ENCODE measurements at regions not wholly inside any gene's neighbourhood (a gene's known extent, or its start where the extent isn't known, plus 50 kb on each side); places are given as distances from the start of the nearest gene placed in this dataset.
"Not testable (repeated sequence)": the region's sequence is repeated elsewhere in the genome, so short reads cannot be mapped to it uniquely, and the experiment has no call there.

DNA sequence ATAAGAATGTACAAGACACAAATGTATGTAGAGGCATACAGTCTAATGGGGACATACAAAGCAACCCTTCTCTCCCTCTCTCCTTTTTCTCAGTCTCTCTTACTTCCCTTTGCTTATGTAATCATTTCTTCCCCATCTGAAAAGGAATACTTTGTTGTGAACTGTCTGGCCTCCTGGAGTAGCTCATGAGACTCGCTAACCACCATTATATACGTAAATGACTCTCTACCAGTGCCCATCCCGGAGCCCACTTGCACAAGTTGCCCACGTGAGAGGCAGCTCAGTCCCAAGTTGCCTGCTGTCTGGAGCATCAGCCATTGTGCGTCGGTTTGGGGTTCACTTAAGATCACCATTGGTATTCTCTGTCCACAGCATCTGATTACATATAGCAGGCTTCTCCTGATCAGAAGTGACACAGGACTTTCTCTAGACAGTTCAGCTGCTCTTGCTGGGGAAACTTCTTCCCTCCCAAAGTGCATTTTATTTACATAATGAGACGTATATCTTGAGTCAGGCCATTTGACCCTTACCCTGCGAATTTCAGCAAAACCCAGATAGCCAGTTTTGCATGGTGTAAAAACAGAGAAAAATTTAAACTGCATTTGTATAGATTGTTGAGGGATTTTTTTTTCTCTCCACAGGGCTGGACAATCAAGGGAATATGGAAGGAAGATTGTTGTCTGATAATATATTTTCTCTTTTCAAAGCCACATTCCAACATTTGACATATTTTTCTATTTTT lies 220.7 kb upstream of the EGLN3 start:
- no peak for DNase-seq

DNA sequence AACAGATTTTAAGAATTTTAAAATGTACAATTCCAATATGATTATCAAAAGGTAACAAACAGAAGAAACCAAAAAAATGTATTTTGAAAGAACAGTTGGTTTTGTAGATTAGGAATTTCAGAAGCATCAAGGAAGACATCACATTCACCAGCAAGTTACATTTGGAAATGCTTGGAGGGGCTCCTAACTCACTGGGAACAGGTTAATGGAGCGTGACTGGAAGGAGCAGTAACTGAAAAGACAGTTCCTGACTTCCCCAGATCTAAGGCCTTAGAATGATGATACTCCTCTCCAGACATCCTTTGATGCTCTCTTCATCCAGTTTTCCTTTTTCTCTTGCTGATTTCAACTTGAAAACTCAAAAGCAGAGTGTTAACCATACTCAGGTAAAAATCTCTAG lies 220.0 kb upstream of the EGLN3 start:
- no peak for DNase-seq

DNA sequence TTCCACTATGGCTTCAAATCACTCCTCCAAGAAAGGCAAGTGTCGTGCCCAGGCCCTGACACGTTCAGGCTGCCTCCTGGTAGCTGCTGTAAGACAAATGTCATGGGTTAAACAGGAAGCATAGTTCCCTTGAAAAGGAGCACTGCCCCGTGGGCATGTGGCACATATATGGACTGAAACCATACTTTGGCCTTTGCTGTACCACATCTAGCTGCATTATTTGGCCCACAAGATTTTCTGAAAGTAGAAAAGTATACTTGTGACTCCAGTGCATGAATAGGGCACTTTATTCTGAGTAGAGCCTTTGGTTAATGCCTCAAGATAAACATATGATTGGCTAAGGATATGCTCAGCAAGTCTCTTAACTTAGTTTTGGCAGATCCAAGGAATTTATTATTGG lies 218.7 kb upstream of the EGLN3 start:
- no peak for DNase-seq

DNA sequence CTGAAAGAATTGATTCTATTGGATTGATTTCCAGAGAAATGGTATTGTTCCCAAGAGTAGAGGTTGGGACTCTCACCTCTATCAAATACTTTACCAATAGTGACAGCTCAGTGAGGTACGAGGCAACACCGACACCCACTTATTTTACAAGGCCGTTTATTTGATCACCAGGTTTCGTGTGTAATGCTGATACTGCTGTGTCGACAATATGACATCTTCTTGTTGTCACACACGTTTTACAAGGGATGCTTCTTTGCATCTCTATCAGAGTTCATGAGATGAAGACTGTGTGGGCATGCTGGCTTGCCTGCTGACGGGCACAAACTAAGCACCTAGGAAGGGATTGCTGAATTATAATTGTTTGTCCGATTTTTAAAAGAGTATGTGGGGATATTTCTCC lies 217.8 kb upstream of the EGLN3 start:
- DNase-seq: no peak

DNA sequence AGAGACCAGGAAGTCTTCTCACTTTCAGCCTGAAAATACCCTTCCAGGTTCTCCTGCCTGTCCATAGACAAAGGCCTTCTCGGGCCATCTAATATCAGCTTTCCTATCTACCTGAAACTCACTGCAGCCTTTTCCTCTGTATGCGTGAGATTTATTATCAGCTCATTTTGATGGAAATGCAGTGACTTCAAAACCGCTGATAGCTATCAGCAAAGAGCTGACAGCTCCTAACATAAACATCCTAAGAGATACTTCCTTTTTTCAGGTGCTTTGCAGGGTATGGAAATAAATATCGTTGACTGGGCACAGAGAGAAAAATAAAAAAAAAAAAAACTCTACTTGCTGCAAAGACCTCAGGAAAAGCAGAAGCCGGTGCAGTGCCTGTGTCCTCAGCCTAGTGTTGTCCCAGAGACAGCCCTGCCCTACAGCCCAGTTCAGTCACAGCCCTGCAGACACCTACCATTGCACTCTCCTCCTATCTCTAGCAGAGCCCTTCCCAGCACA lies 215.0 kb upstream of the EGLN3 start:
- DNase-seq: no peak

DNA sequence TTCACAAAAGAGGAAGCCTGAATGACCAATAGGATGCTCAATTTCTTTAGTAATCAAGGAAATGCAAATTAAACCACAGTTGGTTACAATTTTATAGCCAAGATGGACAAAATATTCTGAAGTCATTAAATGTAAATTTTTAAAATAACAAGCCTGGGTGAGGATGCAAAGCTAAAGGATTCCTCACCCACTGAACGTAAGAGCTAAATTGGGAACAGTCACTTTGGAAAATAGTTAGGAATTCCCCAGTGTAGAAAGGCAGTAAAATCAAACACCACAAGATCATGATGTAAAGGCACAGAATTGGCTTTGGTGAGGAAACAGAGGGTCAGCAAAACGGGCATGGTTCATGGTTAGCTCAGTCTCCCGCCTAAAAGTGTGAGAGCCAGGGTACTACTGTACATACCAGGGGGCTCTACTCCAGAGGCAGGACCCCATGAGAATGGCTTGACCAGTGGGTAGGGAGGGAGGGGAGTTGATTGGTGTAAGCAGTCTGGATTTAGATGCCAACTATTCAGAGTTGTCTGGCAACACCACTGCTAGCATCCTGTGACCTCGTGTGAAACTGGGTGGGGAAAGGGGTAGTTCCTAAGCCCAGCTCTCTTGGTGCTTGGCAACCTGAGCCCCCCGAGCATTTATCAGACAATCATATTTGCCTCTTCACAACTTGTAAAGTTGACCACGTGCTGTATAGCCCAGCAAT lies 213.4 kb upstream of the EGLN3 start:
- no peak for DNase-seq

DNA sequence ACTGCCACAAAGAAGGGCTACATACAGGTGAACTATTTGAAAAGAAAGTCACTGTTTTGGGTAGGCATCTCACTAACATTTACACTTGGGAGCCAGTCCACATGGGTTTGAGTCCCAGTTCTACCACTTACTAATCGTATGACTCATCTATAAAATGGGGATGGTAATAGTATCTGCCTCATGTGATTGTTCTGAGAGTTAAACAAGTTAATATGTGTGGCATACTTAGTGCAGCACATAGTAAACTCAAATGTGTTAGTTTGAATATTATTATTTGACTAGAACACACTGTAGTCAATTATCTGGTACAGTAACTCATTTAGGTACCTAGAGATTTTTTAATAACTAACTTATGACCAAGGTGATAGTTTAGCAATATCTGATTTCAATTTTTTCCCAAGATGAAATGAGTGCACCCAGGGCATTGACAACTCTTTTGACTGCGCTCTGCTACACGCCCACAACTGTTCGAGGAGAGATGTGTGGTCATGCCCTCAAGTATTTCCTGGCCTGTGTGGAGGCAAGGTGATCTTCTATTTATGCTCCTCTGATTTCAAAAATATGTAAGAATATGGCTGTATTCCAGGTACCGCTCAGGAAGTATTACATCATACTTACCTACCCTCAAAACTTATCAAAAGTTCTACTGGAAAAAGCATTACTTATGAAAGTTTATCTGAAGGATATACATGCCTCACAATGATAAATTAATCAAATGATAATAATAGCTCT lies 210.6 kb upstream of the EGLN3 start:
- DNase-seq: no peak

DNA sequence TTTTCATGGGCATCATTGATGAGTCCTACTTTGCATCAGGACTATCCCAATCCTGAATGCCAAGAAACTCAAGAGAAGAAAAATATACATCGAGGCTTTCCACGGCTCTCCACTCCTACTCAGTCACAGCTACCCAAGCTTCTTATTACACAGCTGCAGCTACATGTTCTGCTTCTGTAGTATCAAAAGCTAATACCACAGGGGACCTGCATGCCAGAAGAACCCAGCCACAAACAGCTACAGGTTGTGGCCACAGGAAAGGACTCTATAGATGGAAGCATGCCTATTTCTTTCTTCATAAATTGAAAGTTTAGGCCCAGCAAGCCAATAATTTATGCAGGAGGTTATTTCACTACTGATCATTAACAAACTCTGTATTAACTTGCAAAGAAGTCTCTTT lies 209.7 kb upstream of the EGLN3 start:
- no peak for DNase-seq

DNA sequence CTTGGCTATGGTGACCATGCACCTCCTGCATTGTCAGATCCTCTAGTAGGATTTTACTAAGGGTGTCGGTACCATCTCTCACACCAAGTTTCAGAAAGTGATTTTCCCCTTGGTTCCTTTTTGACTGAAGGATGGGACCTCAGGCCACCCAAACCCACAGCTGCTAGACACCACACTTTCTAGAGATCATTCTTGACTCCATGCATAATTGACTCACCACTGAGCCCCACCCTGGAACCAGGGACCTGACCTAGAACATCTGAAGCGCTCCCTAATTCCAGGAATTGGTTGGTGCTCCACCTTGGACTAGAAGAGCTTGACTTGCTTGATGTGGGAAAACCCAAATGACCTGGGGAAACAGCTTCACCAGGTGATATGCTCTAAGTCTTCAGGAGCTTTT lies 206.8 kb upstream of the EGLN3 start:
- DNase-seq: no peak

DNA sequence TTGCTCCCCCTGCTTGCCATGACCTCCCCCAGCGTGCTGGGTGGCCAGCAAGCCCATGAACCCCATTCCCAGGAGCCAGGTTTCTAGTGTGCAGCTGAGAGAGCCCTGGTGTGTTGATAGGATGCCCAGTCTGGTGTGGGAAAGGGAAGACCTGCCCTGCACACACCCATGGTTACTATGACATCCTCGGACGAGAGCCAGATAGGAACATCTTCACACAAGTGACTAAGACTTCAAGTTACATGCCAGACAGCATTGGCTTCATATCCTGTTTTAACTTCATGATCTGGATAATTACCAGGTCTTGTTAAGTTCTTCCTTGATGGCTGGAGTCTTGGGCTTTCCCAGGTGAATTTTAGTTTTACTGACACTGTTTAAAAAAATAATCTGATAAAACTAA lies 196.6 kb upstream of the EGLN3 start:
- DNase-seq: no peak

DNA sequence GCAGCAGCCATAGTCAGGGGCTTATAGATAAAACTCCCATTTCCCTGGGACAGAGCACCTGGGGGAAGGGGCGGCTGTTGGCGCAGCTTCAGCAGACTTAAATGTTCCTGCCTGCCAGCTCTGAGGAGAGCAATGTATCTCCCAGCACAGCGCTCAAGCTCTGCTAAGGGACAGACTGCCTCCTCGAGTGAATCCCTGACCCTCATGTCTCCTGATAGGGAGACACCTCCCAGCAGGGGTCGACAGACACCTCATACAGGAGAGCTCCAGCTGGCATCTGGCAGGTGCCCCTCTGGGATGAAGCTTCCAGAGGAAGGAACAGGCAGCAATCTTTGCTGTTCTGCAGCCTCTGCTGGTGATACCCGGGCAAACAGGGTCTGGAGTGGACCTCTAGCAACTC lies 189.3 kb upstream of the EGLN3 start:
- not testable (repeated sequence) for DNase-seq

DNA sequence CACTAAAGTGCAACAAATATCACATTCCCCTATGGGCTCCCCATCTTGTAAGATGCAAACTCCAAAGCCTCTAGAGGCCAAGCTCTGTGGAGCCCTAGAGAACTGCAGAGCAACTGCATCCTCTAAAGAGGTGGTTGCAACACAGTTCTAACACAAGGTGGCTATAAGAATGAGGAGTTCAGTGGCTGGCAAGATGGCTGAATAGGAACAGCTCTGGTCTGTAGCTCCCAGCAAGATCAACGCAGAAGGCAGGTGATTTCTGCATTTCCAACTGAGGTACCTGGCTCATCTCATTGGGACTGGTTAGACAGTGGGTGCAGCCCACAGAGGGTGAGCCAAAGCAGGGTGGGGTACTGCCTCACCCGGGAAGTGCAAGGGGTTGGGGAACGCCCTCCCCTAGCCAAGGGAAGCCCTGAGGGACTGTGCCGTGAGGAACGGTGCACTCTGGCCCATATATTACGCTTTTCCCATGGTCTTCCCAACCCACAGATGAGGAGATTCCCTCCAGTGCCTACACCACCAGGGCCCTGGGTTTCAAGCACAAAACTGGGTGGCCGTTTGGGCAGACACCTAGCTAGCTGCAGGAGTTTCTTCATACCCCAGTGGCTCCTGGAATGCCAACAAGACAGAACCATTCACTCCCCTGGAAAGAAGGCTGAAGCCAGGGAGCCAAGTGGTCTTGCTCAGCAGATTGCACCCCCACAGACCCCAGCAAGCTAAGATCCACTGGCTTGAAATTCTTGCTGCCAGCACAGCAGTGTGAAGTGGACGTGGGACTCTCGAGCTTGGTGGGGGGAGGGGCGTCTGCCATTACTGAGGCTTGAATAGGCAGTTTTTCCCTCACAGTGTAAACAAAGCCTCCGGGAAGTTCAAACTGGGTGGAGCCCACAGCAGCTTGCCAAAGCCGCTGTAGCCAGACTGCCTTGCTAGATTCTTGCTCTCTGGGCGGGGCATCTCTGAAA lies 188.6 kb upstream of the EGLN3 start:
- peak; percentile 85 for DNase-seq

DNA sequence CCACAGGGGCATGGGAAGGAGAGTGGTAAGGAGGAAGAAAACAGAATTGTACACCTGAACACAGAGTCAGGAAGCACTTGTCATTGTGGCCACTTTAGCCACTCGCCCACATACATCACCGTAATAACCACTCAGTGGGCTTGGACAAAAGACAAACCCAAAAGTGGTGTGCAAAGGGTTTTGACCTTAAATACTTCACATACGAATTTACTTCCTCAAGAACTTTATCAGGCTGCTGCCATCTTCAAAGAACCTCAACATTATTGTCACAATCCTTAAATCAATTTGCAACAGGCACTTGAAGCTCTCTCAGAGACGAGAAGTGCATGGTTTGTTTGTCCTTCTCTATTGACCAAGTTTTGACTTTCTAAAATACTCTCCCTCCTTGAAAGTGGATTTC lies 187.3 kb upstream of the EGLN3 start:
- DNase-seq: no peak

DNA sequence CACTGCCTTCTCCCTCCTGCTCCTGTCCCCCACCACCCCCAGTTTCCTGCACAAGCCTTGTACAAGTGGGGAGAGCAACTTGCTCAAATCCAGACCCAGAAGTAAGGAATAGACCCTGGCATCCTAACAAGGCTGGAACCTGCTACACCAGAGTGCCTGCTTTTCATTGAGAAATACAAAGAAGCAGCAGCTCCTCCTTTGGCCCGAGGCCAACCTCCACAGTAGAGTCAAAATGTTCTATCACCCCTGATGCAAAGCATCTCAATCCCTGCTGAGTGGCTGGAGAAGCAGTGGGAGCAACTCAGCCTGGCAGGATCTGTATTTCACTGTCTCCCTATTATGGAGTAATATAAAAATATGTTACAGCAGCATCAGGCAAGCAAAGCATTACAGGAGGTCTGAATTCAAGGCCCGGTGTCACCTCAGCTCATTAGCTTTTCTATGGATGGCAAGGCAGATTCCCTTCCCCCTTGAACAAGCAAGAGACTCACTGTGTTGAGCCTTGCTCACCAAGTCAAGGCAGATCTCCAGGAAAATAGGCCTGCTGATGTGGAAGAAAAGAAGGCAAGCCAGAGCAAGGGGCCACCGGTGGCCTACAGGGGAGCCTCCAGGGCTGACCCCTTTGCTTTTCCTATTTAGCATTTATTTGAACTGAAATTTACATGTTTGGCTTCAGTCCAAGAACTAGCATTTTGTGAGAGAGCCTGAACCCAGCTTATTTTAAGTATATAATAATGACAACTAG lies 186.3 kb upstream of the EGLN3 start:
- DNase-seq: peak; percentile 23

DNA sequence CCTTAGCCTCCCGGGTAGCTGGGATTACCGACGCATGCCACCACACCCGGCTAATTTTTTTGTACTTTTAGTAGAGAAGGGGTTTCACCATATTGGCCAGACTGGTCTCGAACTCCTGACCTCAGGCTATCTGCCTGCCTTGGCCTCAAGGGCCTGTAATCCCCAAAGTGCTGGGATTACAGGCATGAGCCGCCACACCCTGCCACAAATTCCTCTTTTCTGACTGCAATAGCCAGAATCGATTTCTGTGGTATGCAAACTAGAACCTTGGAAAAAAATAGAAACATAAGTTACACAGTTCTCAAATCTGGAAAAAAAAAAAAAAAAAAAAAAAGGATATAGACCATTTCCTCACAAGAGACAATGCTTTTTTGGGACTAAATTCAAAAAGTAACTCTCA lies 184.6 kb upstream of the EGLN3 start:
- DNase-seq: no peak

DNA sequence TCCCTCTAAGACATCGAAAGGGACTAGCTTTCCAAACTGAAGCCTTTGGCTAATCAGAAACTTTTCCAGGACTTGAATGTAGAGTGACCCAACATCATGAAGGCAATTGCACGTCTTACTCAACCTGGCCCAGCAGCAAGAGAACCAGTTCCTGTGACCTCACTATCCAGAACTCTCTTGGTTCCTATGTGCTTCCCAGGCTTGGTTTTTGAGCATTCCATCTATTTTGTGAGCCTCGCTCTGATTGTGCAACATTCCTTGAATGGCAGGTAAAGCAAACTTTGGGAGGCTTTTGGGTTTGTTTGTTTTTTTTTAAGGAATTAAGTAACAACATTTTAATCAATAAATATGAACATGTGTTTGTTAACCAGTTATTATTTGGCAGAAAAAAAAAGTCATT lies 183.6 kb upstream of the EGLN3 start:
- no peak for DNase-seq

DNA sequence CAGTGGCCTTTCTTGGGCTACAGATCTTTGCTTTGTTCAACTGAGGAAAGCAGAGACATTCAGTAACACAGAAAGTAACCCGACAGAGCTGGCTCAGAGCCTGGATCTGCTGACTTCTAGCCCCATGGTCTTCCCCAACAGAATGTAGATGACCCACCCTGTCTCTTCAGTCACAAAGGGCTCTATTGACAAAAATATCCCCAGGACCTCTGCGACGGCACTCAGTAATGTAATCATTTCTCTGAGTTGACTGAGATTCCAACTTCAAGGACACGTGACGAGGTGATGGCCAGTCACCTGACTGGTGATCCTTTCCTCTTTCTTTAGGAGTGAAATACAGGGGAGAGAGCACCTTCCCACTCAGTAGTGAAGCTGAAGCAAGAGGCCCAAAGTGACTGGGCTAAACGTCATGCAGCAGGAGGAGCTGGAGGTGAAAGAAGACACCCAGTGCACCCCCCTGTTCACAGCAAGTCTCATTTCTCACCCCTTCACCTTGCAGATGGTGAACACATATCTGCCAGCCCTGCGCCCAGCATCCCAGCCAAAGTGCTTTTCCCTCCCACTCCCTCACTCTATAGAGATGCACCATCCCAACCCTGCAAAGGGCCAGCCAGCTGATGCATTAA lies 179.2 kb upstream of the EGLN3 start:
- no peak for DNase-seq

DNA sequence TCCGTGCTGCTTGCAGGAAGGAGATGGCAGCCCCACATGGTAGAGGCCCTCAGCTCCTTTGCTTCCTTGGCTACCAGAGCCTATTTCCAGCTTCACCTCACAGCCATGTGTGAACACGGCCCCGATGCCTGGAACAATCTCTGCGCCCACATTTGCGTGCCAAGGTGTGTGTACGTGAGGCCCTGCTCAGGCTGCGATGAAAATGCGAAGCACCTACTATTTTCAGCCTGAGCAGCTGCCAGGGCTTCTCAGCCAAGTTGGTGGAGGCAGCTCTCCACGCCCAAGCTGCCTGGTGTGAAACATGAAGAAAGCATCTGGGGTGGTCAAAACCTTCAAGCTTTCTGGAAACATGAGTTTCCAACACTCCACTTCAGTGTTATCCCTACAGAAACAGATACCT lies 177.8 kb upstream of the EGLN3 start:
- no peak for DNase-seq

DNA sequence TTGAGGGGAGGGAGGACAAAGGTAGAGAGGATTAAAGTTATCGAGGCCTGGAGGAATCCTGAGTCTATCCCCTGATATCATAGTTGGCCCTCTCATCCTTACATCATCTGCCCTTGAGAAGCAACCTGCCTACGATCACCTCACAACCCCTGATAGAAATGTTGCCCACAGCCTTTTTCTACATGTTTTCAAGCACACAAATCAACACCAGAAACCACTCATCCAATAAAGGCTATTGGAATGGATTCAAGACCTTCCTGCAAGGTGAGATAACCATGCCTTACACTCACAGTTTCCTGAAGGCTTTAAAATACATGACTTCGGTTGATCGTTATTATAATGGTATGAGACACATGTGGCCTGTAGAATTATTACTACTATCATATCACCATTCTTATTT lies 175.7 kb upstream of the EGLN3 start:
- DNase-seq: no peak

DNA sequence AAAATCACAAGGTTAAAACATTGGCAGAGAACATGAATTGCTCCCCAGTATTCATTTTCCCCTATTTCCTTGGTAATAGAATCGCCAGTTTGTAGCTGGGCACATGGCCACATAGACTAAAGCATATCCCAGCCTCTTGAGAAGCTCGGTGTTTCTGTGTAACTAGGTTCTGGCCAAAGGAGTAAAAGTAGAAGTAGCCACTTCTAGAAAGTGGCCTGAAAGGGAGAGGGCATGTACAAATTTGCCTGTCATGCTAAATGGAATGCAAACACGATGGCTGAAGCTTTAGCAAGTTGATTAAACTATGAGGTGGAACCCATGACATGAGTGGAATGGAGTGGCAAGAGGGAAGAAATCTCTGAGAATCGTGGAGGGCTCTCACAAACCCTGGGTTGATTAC lies 173.7 kb upstream of the EGLN3 start:
- no peak for DNase-seq

DNA sequence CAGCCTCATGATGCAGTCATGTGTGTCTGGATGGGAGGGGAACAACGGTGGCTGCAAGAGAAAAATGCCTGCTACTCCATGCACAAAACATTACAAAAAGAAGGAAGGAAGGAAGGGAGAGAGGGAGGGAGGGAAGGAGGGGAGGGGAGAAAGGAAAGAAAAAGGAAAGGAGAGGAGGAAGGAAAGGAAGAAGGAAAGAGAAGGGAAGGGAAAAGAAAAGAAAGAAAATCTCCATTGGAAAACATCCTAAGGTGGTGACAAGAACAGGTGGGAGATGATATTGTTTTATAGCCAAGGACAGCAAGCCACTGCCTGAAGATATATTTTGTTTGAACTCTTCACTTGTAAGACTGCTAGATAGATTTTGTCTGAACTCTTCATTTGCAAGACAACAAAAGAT lies 171.8 kb upstream of the EGLN3 start:
- no peak for DNase-seq

DNA sequence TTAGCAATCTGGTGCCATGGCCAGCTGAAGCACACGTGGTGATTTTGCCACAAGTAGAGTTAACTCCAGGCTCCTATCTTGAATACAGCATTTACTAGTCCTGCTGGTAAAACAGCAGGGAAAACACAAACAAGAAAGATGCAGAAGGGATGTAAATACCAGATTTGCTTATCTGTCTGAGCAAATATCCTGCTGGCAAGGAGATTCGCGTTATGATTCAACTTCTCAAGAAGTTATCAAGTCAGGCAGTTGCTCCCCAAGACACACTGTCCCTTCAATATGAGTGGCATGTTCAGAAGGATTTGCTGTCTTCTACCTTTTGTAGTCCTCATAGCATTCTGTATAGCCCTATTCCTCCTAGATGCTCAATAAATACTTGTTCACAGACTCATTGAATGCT lies 171.2 kb upstream of the EGLN3 start:
- DNase-seq: no peak

Measured in NCI-H1105 treated with DMSO at 0.1 percent for 48 hours (cell line).